ENCODE measurements at regions not wholly inside any gene's neighbourhood (a gene's known extent, or its start where the extent isn't known, plus 50 kb on each side); places are given as distances from the start of the nearest gene placed in this dataset.

- Mint-ChIP-seq H3K27me3 (no peaks in the 10 kb centered on the region), H3K27ac (no peak overlapping the region), H3K36me3 (ENCODE audit: low read depth) (no peaks in the 10 kb centered on the region), H3K4me3 (no peak overlapping the region), H3K9me3 (peaks cover 2% of the 10 kb centered on the region), H3K4me1 (ENCODE audit: low read depth) (no peaks in the 10 kb centered on the region)
- intact Hi-C loops (cut with micrococcal nuclease), result no loop called here
- DNase-seq (no peak), ATAC-seq (no peak)
- no peak for TF ChIP-seq CTCF (IDR thresholded peaks at IDR 0.05)
- POLR2A ChIA-PET, result no interaction called here
- CTCF ChIA-PET, result interaction anchor here (1.0 to 1.3 kb wide), 2 partner anchors 10 to 380 kb away, joined by 3 read pairs; partner anchors contain the start of gene OMA1
Measured at GRCh38 chr1:58166417-58166816, 380.1 kb downstream of the OMA1 start.

GRCh38 chr1:58165073-58165472 lies 381.5 kb downstream of the OMA1 start:
- Mint-ChIP-seq H3K27ac (no peak overlapping the region), H3K36me3 (ENCODE audit: low read depth) (no peaks in the 10 kb centered on the region), H3K27me3 (no peaks in the 10 kb centered on the region), H3K4me3 (no peak overlapping the region), H3K4me1 (ENCODE audit: low read depth) (no peaks in the 10 kb centered on the region), H3K9me3 (peaks cover 2% of the 10 kb centered on the region)
- intact Hi-C loops (cut with micrococcal nuclease), result no loop called here
- ChIA-PET POLR2A (no interaction called here), CTCF (interaction anchor here (1.0 kb wide), 1 partner anchor 381 kb away, joined by 3 read pairs; the partner anchor contains the start of gene OMA1)
- DNase-seq (no peak), ATAC-seq (no peak)
- no peak for TF ChIP-seq CTCF (IDR thresholded peaks at IDR 0.05)

- Mint-ChIP-seq H3K4me3 (no peak overlapping the region), H3K36me3 (ENCODE audit: low read depth) (no peaks in the 10 kb centered on the region), H3K9me3 (no peaks in the 10 kb centered on the region), H3K27ac (no peak overlapping the region), H3K4me1 (ENCODE audit: low read depth) (no peaks in the 10 kb centered on the region), H3K27me3 (no peaks in the 10 kb centered on the region)
- POLR2A ChIA-PET, result no interaction called here
- no peak for ATAC-seq
- CTCF ChIA-PET, result no interaction called here
- peak; percentile 19 for DNase-seq
- intact Hi-C loops (cut with micrococcal nuclease), result no loop called here
- peak; percentile 52 for TF ChIP-seq CTCF (IDR thresholded peaks at IDR 0.05)
Measured at GRCh38 chr1:58162952-58163550, 383.5 kb downstream of the OMA1 start.

- no peaks in the 10 kb centered on the region for H3K27me3 Mint-ChIP-seq
- DNase-seq (no peak), ATAC-seq (no peak)
- H3K27ac Mint-ChIP-seq, result no peak overlapping the region
- no peak overlapping the region for H3K4me3 Mint-ChIP-seq
- H3K36me3 Mint-ChIP-seq (ENCODE audit: low read depth), result no peaks in the 10 kb centered on the region
- POLR2A ChIA-PET, result no interaction called here
- intact Hi-C loops (cut with micrococcal nuclease), result no loop called here
- no peak for TF ChIP-seq CTCF (IDR thresholded peaks at IDR 0.05)
- no peaks in the 10 kb centered on the region for H3K9me3 Mint-ChIP-seq
- H3K4me1 Mint-ChIP-seq (ENCODE audit: low read depth), result no peaks in the 10 kb centered on the region
- CTCF ChIA-PET, result interaction anchor here (0.6 to 1.2 kb wide), 2 partner anchors 28 to 180 kb away, joined by 3 read pairs; no protein-coding TSS in a partner anchor
Measured at GRCh38 chr1:58159434-58159830, 387.1 kb downstream of the OMA1 start.

- DNase-seq, result no peak
- intact Hi-C loops (cut with micrococcal nuclease), result no loop called here
- H3K27me3 Mint-ChIP-seq, result no peaks in the 10 kb centered on the region
- H3K9me3 Mint-ChIP-seq, result no peaks in the 10 kb centered on the region
- TF ChIP-seq CTCF (IDR thresholded peaks at IDR 0.05), result no peak
- ChIA-PET CTCF (interaction anchor here (1.2 kb wide), 1 partner anchor 29 kb away, joined by 3 read pairs; no protein-coding TSS in a partner anchor), POLR2A (no interaction called here)
- no peaks in the 10 kb centered on the region for H3K4me1 Mint-ChIP-seq (ENCODE audit: low read depth)
- no peak overlapping the region for H3K4me3 Mint-ChIP-seq
- H3K36me3 Mint-ChIP-seq (ENCODE audit: low read depth), result no peaks in the 10 kb centered on the region
- no peak overlapping the region for H3K27ac Mint-ChIP-seq
- no peak for ATAC-seq
Measured at GRCh38 chr1:58158506-58159433, 387.8 kb downstream of the OMA1 start.
